Hepatocyte (in vitro differentiated cells): ENCODE measurements at regions not wholly inside any gene's neighbourhood (a gene's known extent, or its start where the extent isn't known, plus 50 kb on each side); places are given as distances from the start of the nearest gene placed in this dataset.

Experiments
- CTCF ChIP-seq: fragments of 200-600 bp; sonication (generic); IDR thresholded peaks from 2 replicates; pipeline ENCODE4 v1.5.1; 2016; ENCODE audit warnings: antibody characterized with exemption, mild to moderate bottlenecking; ENCODE audit not compliant: poor library complexity
- EZH2 ChIP-seq: fragments of 200-600 bp; sonication (generic); IDR thresholded peaks from 2 replicates; pipeline ENCODE4 v1.6.1; 2016; ENCODE audit warnings: antibody characterized with exemption, mild to moderate bottlenecking, borderline replicate concordance

GRCh38 chr5:66358741-66359140 is 214.6 kb downstream of the SREK1 start:
- no peak for TF ChIP-seq CTCF
- no peak for TF ChIP-seq EZH2
